Fibroblast of the conjunctiva (primary cell): ENCODE measurements at regions not wholly inside any gene's neighbourhood (a gene's known extent, or its start where the extent isn't known, plus 50 kb on each side); places are given as distances from the start of the nearest gene placed in this dataset.
"Not testable (repeated sequence)": the region's sequence is repeated elsewhere in the genome, so short reads cannot be mapped to it uniquely, and the experiment has no call there.

ENCODE experiments used
- DNase-seq: peaks from one replicate; pipeline ENCODE4 v3.0.0-alpha.2; 2010; ENCODE audit warnings: low read depth

DNA sequence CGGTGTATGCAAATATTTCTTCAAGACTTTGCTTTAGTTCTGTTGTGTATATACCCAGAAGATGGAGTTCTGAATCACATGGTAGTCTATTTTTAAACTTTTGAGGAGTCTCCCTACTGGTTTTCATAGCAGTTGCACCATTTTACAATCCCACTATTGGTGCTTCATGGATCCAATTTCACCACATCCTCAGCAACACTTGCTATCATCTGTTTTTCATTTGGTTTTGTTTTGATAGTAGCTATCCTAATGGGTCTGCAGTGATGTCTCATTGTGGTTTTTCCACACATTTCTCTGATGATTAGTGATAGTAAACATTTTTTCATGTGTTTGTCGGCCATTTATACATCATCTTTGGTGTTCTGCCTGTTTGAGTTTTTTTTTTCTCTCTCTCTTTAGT lies 1339.3 kb downstream of the EFNA5 start:
- DNase-seq: peak; percentile 71

DNA sequence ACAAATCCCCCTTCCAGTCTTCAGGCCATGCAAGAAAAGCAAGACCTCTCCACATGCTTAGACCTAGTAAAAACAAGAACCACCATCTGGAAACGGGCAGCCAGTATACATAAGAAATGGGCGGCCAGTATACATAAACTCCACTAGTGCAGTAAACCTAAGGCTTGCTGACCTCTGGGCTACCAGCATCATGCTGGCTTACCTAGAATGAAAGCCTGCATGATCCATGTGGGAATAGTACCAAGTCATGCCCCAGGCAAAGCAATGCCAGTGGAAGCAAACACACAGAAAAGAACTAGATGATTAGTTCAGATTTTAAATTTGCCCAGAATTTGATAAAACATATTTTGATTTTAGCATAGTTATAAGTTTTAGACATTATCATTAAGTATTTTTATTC lies 1346.4 kb downstream of the EFNA5 start:
- DNase-seq: no peak

DNA sequence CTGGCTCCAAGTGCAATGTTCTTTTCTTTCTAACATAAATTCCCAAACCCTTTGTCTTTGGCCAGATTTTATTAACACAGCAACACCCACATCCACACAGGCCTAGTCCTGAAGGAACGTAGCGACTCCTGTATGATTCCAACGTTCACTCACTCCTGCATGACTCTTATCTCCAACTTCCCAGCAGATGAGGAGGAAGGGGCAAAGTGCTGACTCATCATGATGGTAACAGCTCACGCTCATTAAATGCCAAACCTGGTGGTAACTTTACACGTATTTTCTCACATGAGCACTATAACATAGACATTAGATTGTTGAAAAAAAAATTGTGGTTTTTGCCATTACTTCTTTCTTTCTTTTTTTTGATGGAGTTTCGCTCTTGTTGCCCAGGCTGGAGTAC lies 1349.5 kb downstream of the EFNA5 start:
- DNase-seq: no peak

DNA sequence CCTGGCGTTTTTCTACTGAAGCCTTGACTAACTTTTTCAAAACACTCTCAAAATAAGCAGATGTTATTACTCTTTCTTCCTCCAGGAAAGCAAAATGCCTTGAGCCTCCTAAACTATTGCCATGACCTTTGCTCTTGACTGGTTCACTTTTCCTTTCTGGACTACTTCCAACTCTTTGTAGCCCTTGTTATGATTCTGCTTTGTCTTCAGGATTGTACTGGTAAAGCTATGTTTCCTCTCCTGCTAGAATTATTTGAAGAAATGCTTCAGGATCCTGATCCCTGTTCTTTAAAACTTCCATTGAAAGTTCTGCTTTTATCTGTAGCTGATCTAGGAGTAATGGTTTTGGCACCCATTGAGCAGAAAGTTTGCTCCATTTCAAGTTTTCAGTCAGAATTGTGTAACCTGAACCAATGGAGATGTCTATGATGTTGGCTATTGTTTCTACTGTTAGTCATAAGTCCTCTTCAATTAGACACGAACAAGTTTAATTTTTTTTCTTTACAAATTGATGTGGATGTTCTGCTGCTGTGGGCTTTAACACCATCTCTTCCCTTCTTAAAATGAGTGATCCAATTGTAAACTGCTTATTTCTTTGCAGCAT lies 1356.4 kb downstream of the EFNA5 start:
- DNase-seq: no peak

DNA sequence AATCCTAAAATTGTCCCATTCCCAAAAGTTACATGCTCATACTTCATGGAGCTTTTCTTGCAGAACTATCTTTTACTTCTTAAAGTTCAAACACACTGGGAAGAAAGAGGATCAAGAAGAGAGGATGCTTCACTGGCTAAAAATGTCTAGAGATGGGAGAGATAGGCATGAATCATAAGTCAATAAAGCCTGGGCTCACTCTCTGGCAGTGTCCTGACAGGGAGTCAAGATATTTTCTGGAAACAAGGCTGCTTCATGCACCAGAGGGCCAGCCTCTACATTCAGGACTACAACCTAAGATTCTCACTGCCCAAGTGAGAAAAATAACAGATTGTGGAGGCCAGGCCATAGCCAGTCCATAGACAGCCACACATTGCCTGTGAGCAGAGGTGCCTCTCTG lies 1358.4 kb downstream of the EFNA5 start:
- DNase-seq: no peak

DNA sequence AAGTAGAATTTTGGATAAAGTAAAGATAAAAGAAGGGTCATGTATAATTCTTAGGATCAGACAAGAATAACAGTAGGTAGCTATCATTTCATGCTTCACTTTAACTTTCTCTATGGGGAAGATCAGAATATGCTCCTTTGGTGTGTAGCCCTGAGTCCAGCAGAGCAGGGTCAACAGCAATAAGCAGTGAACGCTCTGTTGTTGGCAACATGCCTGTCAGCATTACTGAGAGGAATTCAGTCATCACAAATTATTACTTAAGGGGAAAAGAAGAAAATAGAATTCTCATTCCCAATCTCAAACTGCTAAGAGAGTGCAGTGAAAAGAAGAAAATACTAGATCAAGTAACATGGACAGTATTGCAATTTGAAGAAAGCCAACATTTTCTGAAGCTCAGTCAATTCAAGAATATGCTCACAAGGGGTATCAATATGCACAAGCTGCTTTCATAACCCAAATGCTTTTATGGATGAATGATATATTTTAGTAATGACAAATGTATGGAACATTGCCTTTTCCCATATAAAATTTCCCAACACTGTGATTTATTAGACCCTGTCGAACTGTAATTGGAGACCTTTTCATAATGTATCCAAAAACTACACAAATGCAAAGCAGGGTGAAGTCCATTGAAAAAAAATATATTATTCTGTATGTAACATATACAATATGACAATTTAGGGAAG lies 1359.4 kb downstream of the EFNA5 start:
- DNase-seq: no peak

DNA sequence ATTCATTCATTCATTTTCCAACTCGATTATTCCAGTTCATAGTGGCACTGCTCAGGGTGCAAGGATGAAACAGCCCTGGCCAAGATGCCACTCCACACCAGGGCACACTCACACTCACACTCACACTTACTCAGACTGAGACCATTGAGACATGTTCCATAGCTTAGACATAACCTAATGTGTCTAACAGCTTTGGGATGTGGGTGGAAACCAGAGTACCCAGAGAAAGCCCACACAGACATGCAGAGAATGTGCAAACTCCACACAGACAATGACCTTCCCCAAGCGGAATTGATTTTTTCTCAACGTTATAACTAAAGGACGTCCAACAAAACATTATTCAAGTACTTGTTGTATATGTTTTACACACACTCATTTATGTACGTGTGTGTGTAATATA lies 1363.5 kb downstream of the EFNA5 start:
- DNase-seq: no peak

DNA sequence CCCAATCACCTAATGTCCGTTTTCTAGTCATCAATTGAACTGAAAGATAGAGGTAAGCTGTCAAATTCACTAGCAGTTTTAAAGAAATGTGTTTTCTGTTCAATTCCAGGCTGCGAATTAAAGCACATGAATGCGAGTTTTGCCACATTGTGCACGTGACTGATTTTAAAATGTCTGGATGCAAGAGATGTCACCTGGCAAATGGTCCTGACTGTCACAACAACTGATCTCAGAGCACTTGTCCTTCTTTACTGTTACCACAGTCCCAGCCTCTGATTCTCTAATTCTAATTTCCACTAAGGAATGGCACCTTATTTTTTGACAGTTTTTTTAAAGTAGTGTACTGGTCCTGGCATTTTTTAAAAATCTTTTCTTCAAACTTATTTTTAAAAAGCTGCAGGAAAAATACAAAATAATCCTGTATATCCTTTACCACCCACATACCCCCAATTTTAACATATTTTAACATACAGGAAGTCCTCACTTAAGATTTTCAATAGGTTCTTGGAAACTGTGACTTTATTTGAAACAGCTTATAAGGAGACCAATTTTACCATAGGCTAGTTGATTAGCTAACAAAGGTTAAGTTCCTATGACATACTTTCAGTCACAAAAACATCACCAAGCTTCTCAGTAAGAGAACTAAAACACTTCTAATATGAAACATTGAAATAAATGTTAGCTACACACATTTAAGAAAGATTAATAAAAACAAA lies 1364.3 kb downstream of the EFNA5 start:
- no peak for DNase-seq

DNA sequence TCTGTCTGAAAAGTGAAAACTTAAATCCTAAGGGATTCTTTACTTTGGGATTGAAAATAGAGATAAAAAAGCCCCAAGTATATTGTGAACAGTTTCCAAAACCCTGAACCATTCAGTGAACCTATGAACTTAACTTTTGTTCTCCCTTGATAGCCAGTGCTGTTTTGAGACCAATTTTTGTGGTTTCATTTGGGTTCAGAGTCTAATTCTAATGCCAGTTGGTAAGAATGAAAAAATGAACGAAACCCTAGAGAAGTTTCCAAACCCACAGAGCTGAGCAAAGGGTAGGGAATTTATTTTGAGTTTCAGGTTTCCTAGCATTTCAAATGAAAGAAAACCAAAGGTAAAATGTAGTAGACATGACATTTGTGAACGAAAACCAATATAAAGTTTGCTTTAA lies 1366.8 kb downstream of the EFNA5 start:
- DNase-seq: no peak

DNA sequence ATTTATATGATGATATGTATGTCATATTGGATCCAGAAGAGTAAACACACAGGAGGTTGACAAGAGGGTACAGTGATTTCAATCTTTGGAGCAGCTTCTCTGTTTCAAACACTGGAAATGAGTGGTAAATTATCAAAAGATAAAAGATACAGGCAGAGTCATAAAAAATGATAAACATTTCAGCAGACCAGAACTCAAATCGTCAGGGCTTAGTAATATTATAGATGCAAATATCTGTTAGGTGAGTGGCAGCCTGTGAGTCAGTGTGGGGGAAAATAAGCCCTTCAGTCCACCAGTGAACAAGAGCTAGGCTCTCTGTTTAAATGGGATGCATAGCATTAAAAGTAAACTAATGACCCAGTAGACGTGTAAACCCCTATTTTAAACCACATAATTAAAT lies 1378.1 kb downstream of the EFNA5 start:
- no peak for DNase-seq

DNA sequence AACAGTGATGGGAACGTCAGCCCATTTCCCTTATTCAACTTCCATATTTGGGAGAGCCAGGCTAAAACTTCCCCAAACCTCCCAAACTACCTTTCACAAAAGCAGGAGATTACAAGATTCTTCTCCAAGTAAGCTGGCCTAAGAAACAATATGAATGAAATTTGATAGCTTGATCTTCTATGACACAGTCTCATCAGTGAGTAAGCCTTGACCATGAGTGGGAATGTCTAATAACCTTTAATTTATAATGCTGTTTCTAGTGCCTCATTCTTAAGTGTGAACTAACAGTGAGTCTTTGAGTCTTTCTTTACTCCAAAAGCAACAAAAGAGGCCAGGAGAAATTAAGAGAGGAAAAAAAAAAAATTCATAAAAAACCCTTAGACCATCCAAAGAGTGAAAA lies 1379.9 kb downstream of the EFNA5 start:
- no peak for DNase-seq

DNA sequence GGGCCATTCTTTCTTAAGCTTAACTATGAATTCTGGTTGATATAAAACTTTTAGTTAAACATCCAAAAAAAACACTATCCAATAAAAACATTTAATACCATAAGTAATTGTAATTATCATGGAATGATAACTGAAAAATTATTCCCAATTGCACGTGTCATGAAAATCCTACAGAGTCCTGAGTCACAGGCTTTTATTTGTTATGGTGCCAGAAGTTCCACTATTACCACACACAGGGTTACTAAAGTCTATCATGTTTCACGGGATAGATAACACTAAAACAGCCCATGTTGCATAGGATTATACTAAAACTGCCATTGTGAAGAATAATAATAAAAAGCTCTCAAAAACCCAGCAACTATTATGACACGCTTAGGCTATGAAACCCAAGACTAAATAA lies 1381.8 kb downstream of the EFNA5 start:
- no peak for DNase-seq

DNA sequence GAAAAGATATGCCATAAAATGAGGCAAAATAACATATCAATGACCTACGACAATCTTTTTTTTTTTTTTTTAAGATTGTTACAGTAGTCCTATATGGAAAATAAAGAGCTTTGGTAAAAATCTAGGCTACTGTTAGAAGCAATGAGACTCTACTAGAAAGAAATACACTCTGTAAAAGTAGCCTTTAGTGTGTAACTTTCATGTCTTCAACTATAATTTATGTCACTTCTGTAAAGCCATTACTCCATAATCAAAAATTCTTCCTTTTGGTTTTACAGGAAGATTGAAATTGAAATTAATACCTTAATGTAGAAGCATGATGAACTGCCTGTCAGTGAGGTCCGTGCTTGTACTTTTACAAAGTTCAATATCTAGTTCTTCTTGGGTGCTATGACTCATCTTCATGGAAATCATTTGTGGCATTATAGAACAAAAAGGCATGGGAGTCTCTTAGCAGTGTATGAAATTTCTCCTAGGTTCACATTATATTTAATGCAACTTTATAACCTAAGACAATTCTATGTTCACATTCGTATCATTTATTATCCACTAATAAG lies 1393.1 kb downstream of the EFNA5 start:
- no peak for DNase-seq

DNA sequence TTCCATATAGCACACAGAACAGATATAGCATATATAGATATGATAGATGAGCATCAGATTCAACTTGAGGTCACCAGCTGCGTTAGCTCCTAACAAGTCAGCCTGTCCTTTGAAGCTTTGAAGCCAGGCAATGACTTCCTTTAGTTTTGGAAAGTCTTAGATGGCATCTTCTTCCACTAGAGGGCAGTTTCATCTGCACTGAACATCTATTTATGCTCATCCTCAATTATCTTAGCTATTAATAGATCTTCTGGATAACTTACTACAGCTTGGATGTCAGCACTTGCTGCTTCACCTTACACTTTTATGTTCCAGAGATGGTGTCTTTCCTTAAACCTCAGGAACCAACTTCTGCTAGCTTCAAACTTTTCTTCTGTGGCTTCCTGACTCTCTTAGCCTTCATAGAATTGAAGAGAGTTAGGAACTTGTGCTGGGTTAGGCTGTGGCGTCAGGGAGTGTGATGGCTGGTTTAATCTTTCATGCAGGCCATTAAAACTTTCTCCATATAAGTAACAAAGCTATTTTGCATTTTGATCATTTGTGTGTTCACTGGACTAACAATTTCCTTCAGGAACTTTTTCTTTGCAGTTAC lies 1401.4 kb downstream of the EFNA5 start:
- DNase-seq: peak; percentile 20

DNA sequence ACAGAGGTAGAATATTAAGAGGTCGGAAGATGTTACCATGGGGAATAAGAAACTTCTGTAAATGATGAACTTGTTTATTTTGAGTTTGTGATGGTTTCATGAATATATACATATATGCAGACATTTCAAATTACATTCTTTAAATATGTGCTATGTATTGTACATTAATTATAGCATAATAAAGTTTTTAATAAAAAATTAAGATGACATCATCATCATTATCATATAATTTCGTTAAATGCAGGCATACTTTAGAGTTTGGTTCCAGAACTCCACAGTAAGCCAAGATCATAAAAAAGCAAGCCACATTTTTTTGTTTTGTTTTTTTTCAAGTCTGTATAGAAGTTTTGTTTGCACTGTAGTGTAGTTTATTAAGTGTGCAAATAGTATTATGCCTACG lies 1403.5 kb downstream of the EFNA5 start:
- DNase-seq: no peak

DNA sequence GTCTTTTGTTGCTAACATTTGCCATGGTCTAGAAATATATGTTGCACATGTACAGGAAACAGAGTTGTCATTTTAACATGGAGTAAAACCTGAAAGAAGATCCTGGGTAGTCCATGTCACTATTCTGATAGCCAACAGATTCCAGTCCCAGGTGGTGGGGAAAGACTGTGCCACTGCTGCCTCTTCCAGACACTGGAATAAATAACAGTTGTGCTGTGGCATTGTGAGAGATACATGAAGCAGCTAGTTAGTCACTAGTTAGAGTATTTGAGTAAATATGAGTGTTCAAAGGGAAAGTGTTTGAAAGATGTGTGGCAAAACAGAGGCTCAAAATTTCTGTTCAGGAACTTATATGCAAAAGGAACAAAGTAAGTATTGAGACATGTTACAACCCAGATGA lies 1408.3 kb downstream of the EFNA5 start:
- DNase-seq: no peak

DNA sequence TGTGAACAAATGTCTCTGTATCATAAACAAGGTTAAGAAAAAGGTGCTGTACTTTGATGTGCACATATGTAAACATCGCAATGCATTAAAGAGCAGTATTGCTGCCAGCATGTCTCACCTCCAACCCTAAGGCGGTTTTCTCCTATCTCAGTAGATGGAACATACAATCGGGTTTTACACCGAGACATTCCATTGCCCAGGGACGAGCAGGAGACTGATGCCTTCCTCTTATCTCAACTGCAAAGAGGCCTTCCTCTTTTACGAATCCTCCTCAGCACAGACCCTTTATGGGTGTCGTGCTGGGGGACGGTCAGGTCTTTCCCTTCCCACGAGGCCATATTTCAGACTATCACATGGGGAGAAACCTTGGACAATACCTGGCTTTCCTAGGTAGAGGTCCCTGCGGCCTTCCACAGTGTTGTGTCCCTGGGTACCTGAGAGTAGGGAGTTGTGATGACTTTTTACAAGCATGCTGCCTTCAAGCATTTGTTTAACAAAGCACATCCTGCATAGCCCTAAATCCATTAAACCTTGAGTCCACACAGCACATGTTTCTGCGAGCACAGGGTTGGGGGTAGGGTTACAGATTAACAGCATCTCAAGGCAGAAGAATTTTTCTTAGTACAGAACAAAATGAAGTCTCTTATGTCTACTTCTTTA lies 1411.2 kb downstream of the EFNA5 start:
- DNase-seq: not testable (repeated sequence)

DNA sequence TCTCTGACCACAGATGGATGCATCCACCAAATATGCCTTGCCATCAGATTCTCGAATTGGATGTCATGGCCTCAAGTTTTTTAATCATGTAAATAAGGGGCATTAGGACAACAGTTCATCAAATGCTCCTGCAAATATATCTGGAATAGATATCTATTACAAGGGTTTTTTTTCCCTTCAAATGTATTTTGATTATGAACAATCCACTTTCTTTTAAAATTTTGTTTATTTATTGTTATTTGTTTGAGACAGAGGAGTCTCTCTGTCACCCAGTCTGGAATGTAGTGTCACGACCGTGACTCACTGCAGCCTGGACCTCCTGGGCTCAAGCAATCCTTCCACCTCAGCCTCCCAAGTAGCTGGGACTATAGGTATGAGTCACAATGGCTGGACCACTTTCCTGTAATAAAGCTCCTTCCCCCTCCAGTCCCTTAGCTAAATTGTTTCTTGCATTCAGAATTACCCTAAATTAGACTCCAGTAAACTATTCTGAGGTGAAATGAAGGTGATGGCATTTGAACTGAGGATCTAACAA lies 1412.1 kb downstream of the EFNA5 start:
- DNase-seq: no peak

DNA sequence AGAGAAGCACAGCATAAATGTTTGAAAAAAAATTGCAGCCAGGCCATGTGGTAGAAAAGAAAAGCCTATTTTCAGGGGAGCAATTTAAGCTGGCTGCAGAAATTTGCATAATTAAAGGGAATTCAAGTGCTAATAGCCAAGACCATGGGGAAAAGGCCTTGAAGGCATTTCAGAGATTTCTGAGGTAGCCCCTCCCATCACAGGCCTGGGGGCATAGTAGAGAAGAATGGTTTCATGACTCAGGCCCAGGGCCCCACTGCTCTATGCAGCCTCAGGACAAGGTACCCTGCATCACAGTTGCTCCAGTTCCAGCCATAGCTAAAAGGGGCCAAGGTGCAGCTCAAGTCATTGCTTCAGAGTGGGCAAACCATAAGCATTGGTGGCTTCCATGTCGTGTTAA lies 1416.0 kb downstream of the EFNA5 start:
- DNase-seq: no peak

DNA sequence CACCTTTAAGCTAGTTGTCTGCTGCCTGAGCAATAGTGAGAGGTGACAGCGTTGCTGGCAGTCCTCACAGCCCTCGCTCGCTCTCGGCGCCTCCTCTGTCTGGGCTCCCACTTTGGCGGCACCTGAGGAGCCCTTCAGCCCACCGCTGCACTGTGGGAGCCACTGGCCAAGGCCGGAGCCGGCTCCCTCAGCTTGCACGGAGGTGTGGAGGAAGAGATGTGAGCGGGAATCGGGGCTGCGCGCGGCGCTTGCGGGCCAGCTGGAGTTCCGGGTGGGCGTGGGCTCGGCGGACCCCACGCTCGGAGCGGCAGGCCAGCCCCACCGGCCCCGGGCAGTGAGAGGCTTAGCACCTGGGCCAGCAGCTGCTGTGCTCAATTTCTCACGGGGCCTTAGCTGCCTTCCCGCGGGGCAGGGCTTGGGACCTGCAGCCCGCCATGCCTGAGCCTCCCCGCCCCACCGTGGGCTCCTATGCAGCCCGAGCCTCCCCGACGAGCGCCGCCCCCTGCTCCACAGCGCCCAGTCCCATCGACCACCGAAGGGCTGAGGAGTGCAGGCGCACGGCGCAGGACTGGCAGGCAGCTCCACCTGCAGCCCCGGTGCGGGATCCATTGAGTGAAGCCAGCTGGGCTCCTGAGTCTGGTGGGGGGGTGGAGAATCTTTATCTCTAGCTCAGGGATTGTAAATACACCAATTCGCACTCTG lies 1424.5 kb downstream of the EFNA5 start:
- not testable (repeated sequence) for DNase-seq

DNA sequence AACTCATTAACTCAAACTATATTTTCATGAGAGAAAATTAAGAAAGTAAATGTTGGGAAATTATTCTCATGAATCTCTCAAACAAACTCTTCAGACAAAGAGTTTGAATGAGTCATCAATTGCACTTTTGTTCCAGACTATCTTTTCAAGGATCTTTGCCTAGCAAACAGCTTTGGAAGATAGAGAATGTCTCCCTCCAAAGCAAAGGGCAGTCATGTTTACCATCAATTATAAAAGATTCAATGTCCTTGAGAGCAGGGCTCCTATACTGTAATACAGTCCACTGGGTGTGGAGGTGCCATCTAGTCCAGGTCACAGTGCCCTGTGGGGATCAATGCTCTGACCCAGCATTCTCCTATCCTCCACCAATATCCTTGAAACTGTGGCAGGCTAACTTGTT lies 1429.3 kb downstream of the EFNA5 start:
- DNase-seq: no peak
